ENCODE measurements at regions not wholly inside any gene's neighbourhood (a gene's known extent, or its start where the extent isn't known, plus 50 kb on each side); places are given as distances from the start of the nearest gene placed in this dataset.
"Not testable (repeated sequence)": the region's sequence is repeated elsewhere in the genome, so short reads cannot be mapped to it uniquely, and the experiment has no call there.

DNA sequence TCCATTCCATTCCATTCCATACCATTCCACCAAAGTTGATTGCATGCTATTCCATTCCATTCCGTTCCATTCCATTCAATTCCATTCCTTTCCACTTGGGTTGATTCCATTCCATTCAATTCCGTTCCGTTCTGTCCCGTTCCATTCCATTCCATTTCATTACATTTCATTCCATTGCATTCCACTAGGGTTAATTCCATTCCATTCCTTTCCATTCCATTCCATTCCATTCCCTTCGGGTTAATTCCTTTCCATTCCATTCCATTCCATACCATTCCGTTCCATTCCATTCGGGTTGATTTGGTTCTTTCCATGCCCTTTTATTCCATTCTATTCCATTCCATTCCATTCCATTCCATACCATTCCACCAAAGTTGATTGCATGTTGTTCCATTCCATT, 131.9 kb downstream of the CWH43 start:
- not testable (repeated sequence) for DNase-seq (ENCODE audit: low read depth)

DNA sequence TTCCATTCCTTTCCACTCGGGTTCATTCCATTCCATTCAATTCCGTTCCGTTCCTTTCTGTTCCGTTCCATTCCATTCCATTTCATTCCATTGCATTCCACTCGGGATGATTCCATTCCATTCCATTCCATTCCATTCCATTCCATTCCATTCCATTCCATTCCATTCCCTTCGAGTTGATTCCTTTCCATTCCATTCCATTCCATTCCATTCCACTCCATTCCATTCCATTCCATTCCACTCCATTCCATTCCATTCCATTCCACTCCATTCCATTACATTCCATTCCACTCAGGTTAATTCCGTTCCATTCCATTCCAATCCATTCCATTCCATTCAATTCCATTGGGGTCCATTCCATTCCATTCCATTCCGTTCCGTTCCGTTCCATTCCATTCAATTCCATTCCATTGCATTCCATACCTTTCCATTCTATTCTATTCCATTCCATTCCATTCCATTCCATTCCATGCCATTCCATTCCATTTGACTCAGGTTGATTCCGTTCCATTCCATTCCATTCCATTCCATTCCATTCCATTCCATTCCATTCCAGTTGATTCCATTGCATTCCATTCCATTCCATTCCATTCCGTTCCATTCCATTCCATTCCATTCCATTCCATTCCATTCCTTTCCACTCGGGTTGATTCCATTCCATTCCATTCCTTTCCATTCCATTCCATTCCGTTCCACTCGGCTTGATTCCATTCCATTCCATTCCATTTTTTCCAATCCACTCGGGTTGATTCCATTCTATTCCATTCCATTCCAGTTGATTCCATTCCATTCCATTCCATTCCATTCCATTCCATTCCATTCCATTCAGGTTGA, 132.5 kb downstream of the CWH43 start:
- DNase-seq (ENCODE audit: low read depth), result not testable (repeated sequence)

DNA sequence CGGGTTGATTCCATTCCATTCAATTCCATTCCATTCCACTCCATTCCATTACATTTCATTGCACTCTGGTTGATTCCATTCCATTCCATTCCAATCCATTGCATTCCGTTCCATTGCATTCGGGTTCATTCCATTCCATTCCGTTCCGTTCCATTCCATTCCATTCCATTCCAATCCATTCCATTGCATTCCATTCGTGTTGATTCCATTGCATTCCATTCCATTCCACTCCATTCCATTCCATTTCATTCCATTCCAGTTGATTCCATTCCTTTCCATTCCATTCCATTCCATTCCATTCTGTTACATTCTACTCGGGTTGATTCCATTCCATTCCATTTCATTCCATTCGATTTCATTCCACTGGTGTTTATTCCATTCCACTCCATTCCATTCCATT, 133.3 kb downstream of the CWH43 start:
- DNase-seq (ENCODE audit: low read depth), result not testable (repeated sequence)

DNA sequence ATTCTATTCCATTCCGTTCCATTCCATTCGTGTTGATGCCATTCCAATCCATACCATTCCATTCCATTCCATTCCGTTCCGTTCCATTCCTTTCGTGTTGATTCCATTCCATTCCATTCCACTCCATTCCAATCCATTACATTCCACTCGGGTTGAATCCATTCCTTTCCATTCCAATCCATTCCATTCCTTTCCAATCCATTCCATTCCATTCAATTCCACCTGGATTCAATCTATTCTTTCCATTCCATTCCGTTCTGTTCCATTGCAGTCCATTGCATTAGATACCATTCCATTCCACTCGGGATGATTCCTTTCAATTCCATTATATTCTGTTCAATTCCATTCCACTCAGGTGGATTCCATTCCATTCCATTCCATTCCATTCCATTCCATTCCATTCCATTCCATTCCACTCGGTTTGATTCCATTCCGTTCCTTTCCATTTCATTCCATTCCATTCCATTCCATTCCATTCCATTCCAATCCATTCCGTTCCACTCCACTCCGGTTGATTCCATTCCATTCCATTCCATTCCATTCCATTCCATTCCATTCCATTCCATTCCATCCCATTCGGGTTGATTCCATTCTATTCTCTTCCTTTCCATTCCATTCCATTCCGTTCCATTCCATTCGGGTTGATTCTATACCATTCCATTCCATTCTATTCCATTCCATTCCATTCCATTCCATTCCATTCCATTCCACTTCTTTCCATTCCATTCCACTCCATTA, 134.1 kb downstream of the CWH43 start:
- DNase-seq (ENCODE audit: low read depth), result not testable (repeated sequence)

DNA sequence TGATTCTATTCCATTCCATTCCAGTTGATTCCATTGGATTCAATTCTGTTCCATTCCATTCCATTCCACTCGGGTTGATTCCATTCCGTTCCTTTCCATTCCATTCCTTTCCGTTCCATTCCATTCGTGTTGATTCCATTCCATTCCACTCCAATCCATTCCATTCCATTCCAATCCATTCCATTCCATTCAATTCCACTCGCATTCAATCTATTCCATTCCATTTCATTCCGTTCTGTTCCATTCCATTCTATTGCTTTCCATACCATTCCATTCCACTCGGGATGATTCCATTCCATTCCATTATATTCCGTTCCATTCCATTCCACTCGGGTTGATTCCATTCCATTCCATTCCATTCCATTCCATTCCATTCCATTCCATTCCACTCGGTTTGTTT, 134.7 kb downstream of the CWH43 start:
- DNase-seq (ENCODE audit: low read depth), result not testable (repeated sequence)

DNA sequence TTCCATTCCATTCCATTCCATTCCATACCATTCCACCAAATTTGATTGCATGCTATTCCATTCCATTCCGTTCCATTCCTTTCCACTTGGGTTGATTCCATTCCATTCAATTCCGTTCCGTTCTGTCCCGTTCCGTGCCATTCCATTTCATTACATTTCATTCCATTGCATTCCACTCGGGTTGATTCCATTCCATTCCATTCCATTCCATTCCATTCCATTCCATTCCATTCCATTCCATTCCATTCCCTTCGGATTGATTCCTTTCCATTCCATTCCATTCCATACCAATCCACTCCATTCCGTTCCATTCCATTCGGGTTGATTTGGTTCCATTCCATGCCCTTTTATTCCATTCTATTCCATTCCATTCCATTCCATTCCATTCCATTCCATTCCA, 140.4 kb downstream of the CWH43 start:
- not testable (repeated sequence) for DNase-seq (ENCODE audit: low read depth)

DNA sequence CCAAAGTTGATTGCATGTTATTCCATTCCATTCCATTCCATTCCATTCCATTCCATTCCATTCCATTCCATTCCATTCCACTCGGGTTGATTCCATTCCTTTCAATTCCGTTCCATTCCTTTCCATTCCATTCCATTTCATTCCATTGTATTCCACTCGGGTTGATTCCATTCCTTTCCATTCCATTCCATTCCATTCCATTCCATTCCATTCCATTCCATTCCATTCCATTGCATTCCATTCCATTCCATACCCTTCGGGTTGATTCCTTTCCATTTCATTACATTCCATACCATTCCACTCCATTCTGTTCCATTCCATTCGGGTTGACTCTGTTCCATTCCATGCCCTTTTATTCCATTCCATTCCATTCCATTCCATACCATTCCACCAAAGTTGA, 140.8 kb downstream of the CWH43 start:
- DNase-seq (ENCODE audit: low read depth), result not testable (repeated sequence)

DNA sequence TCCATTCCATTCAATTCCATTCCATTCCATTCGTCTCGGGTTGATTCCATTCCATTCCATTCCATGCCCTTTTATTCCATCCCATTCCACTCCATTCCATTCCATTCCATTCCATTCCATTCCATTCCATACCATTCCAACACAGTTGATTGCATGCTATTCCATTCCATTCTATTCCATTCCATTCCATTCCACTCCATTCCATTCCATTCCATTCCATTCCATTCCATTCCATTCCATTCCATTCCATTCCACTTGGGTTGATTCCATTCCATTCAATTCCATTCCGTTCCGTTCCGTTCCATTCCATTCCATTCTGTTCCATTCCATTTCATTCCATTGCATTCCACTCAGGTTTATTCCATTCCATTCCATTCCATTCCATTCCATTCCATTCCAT, 143.3 kb downstream of the CWH43 start:
- DNase-seq (ENCODE audit: low read depth), result not testable (repeated sequence)

DNA sequence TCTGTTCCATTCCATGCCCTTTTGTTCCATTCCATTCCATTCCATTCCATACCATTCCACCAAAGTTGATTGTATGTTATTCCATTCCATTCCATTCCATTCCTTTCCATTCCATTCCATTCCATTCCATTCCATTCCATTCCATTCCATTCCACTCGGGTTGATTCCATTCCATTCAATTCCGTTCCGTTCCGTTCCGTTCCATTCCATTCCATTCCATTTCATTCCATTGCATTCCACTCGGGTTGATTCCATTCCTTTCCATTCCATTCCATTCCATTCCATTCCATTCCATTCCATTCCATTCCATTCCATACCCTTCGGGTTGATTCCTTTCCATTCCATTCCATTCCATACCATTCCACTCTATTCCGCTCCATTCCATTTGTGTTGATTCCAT, 143.8 kb downstream of the CWH43 start:
- not testable (repeated sequence) for DNase-seq (ENCODE audit: low read depth)

DNA sequence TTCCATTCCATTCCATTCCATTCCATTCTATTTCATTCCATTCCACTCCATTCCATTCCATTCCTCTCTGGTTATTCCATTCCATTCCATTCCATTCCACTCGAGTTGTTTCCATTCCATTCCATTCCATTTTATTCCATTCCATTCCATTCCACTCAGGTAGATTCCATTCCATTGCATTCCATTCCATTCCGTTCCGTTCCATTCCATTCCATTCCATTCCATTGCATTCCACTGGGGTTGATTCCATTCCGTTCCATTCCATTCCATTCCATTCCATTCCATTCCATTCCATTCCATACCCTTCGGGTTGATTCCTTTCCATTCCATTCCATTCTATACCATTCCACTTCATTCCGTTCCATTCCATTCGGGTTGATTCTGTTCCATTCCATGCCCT, 144.6 kb downstream of the CWH43 start:
- not testable (repeated sequence) for DNase-seq (ENCODE audit: low read depth)

DNA sequence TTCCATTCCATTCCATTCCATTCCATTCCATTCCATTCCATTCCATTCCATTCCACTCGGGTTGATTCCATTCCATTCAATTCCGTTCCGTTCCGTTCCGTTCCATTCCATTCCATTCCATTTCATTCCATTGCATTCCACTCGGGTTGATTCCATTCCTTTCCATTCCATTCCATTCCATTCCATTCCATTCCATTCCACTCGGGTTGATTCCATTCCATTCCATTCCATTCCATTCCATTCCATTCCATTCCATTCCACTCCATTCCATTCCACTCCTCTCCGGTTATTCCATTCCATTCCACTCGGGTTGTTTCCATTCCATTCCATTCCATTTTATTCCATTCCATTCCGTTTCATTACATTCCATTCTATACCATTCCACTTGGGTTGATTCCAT, 151.0 kb downstream of the CWH43 start:
- not testable (repeated sequence) for DNase-seq (ENCODE audit: low read depth)

DNA sequence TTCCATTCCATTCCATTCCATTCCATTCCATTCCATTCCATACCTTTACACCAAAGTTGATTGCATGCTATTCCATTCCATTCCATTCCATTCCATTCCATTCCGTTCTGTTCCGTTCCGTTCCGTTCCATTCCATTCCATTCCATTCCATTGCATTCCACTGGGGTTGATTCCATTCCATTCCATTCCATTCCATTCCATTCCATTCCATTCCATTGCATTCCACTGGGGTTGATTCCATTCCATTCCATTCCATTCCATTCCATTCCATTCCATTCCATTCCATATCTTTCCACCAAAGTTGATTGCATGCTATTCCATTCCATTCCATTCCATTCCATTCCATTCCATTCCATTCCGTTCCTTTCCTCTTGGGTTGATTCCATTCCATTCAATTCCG, 151.9 kb downstream of the CWH43 start:
- DNase-seq (ENCODE audit: low read depth), result not testable (repeated sequence)

DNA sequence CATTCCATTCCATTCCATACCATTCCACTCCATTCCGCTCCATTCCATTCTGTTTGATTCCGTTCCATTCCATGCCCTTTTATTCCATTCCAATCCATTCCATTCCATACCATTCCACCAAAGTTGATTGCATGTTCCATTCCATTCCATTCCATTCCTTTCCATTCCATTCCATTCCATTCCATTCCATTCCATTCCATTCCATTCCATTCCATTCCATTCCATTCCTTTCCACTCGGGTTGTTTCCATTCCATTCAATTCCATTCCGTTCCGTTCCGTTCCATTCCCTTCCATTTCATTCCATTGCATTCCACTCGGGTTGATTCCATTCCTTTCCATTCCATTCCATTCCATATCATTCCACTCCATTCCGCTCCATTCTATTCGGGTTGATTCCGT, 152.7 kb downstream of the CWH43 start:
- DNase-seq (ENCODE audit: low read depth), result not testable (repeated sequence)

DNA sequence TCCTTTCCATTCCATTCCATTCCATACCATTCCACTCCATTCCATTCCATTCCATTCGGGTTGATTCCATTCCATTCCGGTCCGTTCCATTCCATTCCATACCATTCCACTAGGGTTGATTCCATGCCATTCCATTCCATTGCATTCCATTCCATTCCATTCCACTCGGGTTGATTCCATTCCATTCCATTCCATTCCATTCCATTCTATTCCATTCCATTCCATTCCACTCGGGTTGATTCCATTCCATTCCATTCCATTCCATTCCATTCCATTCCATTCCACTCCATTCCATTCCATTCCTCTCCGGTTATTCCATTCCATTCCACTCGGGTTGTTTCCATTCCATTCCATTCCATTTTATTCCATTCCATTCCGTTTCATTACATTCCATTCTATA, 153.4 kb downstream of the CWH43 start:
- not testable (repeated sequence) for DNase-seq (ENCODE audit: low read depth)

DNA sequence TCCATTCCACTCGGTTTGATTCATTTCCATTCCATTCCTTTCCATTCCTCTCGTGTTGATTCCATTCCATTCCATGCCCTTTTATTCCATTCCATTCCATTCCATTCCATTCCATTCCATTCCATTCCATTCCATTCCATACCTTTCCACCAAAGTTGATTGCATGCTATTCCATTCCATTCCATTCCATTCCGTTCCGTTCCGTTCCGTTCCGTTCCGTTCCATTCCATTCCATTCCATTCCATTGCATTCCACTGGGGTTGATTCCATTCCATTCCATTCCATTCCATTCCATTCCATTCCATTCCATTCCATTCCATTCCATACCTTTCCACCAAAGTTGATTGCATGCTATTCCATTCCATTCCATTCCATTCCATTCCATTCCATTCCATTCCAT, 154.3 kb downstream of the CWH43 start:
- peak; percentile 12 for DNase-seq (ENCODE audit: low read depth)

DNA sequence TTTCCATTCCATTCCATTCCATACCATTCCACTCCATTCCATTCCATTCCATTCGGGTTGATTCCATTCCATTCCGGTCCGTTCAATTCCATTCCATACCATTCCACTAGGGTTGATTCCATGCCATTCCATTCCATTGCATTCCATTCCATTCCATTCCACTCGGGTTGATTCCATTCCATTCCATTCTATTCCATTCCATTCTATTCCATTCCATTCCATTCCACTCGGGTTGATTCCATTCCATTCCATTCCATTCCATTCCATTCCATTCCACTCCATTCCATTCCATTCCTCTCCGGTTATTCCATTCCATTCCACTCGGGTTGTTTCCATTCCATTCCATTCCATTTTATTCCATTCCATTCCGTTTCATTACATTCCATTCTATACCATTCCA, 155.9 kb downstream of the CWH43 start:
- not testable (repeated sequence) for DNase-seq (ENCODE audit: low read depth)

DNA sequence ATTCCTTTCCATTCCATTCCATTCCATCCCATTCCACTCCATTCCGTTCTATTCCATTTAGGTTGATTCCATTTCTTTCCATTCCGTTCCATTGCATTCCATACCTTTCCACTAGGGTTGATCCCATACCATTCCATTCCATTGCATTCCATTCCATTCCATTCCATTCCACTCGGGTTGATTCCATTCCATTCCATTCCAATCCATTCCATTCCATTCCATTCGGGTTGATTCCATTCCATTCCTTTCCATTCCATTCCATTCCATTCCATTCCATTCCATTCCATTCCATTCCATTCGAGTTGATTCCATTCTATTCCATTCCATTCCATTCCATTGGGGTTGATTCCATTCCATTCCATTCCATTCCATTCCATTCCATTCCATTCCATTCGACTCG, 161.1 kb downstream of the CWH43 start:
- DNase-seq (ENCODE audit: low read depth), result not testable (repeated sequence)

DNA sequence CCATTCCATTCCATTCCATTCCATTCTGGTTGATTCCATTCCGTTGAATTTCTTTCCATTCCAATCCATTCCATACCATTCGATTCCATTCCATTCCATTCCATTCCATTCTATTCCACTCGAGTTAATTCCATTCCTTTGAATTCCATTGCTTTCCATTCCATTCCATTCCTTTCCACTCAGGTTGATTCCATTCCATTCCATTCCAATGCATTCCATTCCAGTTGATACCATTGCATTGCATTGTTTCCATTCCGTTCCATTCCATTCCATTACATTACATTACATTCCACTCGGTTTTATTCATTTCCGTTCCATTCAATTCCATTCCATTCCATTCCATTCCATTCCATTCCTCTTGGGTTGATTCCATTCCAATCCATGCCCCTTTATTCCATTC, 161.5 kb downstream of the CWH43 start:
- not testable (repeated sequence) for DNase-seq (ENCODE audit: low read depth)

DNA sequence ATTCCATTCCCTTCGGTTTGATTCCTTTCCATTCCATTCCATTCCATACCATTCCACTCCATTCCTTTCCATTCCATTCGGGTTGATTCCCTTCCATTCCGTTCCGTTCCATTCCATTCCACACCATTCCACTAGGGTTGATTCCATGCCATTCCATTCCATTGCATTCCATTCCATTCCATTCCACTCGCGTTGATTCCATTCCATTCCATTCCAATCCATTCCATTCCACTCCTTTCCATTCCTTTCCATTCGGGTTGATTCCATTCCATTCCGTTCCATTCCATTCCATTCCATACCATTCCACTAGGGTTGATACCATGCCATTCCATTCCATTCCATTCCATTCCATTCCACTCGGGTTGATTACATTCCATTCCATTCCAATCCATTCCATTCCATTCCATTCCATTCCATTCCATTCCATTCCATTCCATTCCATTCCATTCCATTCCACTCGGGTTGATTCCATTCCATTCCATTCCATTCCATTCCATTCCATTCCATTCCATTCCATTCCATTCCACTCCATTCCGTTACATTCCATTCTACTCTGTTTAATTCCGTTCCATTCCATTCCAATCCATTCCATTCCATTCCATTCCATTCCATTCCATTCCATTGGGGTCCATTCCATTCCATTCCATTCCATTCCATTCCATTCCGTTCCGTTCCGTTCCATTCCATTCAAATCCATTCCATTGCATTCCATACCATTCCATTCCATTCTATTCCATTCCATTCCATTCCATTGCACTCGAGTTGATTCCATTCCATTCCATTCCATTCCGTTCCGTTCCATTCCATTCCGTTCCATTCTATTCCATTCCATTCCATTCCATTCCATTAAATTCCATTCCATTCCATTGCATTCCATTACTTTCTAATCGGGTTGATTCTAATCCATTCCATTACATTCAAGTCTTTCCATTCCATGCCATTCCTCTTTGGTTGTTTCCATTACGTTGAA, 163.2 kb downstream of the CWH43 start:
- DNase-seq (ENCODE audit: low read depth), result not testable (repeated sequence)

DNA sequence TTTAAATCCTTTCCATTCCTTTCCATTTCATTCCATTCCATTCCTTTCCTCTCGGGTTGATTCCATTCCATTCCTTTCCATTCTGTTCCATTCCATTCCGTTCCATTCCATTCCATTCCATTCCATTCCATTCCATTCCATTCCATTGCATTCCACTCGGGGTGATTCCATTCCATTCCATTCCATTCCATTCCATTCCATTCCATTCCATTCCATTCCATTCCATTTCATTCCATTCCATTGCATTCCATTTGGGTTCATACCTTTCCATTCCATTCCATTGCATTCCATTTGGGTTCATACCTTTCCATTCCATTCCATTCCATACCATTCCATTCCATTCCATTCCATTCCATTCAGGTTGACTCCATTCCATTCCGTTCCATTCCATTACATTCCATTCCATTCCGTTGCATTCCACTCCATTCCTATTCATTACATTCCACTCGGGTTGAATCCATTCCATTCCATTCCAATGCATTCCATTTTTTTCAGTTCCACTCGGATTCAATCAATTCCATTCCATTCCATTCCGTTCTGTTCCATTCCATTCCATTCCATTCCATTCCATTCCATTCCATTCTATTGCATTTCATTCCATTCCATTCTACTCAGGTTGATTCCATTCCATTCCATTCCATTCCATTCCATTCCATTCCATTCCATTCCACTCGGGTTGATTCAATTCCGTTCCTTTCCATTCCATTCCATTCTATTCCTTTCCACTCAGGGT, 164.4 kb downstream of the CWH43 start:
- DNase-seq (ENCODE audit: low read depth), result not testable (repeated sequence)

DNA sequence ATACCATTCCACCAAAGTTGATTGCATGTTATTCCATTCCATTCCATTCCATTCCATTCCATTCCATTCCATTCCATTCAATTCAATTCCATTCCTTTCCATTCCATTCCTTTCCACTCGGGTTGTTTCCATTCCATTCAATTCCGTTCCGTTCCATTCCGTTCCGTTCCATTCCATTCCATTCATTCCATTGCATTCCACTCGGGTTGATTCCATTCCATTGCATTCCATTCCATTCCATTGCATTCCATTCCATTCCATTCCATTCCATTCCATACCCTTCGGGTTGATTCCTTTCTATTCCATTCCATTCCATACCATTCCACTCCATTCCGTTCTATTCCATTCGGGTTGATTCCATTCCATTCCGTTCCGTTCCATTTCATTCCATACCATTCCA, 166.9 kb downstream of the CWH43 start:
- not testable (repeated sequence) for DNase-seq (ENCODE audit: low read depth)

All from activated gamma-delta T cell treated with anti-CD3 and anti-CD28 coated beads, Interleukin-2, amount 50 U/mL, for 16 hours (primary cell).